ENCODE measurements at regions not wholly inside any gene's neighbourhood (a gene's known extent, or its start where the extent isn't known, plus 50 kb on each side); places are given as distances from the start of the nearest gene placed in this dataset.
"Not testable (repeated sequence)": the region's sequence is repeated elsewhere in the genome, so short reads cannot be mapped to it uniquely, and the experiment has no call there.

DNA sequence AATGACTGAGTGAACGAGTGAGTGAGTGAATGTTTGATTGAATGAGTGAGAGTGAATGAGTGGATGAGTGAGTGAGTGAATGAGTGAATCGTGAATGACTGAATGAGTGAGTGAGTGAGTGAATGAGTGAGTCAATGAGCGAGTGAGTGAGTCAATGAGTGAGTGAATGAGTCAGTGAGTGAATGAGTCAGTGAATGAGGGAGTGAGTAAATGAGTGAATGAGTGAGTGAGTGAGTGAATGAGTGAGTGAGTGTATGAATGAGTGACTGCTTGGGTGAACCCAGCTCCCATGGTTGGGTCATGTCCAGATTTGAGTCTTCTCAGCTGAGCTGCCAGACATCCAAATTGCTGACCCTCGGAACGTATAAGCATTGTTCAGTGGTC is 135.2 kb upstream of the ZNF469 start:
- not testable (repeated sequence) for H3K4me1 Mint-ChIP-seq; H3K9me3 ChIP-seq (ENCODE audit: control insufficient read depth, low read length); H3K9me3 Mint-ChIP-seq; H3K36me3 Mint-ChIP-seq (ENCODE audit: low read depth); H3K4me3 ChIP-seq (ENCODE audit: low read length); H3K27ac ChIP-seq (ENCODE audit: low read depth, low read length); H3K4me3 Mint-ChIP-seq; H3K4me1 ChIP-seq (ENCODE audit: control insufficient read depth, insufficient read depth, low read length); DNase-seq; H3K9ac ChIP-seq (ENCODE audit: extremely low read depth, low read length, poor library complexity, severe bottlenecking); H3K27me3 Mint-ChIP-seq (ENCODE audit: insufficient read depth); H3K36me3 ChIP-seq (ENCODE audit: control insufficient read depth, insufficient read depth, low read length); H3K27me3 ChIP-seq (ENCODE audit: control insufficient read depth, insufficient read depth, low read length, poor library complexity, severe bottlenecking); H3K27ac Mint-ChIP-seq
- WGBS, 2 experiments (ENCODE audit: insufficient coverage in 1 of 2, insufficient read length in 1 of 2): 88 to 92% methylated on average over 3 to 5 of the region's 5 CpGs

DNA sequence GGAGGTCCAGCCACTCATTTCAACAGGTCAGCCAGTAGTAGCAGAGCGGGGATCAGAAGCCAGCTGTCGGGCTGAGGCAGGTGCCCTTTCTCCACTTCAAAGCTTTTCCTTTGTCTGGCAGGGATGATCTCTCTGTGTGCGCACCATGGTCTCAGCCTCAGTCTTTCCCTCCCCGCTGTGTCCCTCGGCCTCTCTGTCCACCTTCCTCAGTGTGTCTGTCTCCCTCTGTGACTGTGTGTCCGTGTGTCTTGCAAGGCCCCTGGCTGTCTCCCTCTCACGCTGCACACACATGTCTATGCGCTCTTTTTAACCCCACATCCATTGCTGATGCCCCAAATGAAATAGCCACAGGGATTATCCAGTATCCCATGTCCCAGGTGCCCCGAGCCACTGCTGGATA is 134.0 kb upstream of the ZNF469 start:
- H3K9ac ChIP-seq (ENCODE audit: extremely low read depth, low read length, poor library complexity, severe bottlenecking); H3K27ac ChIP-seq (ENCODE audit: low read depth, low read length); H3K4me3 Mint-ChIP-seq; H3K9me3 Mint-ChIP-seq; H3K27ac Mint-ChIP-seq; H3K4me1 ChIP-seq (ENCODE audit: control insufficient read depth, insufficient read depth, low read length); DNase-seq; H3K27me3 ChIP-seq (ENCODE audit: control insufficient read depth, insufficient read depth, low read length, poor library complexity, severe bottlenecking); H3K36me3 ChIP-seq (ENCODE audit: control insufficient read depth, insufficient read depth, low read length); H3K4me1 Mint-ChIP-seq; H3K36me3 Mint-ChIP-seq (ENCODE audit: low read depth); H3K9me3 ChIP-seq (ENCODE audit: control insufficient read depth, low read length); H3K27me3 Mint-ChIP-seq (ENCODE audit: insufficient read depth); H3K4me3 ChIP-seq (ENCODE audit: low read length): not testable (repeated sequence)
- 81 to 91% methylated on average over 7 to 9 of the region's 9 CpGs for WGBS, 2 experiments (ENCODE audit: insufficient coverage in 1 of 2, insufficient read length in 1 of 2)

DNA sequence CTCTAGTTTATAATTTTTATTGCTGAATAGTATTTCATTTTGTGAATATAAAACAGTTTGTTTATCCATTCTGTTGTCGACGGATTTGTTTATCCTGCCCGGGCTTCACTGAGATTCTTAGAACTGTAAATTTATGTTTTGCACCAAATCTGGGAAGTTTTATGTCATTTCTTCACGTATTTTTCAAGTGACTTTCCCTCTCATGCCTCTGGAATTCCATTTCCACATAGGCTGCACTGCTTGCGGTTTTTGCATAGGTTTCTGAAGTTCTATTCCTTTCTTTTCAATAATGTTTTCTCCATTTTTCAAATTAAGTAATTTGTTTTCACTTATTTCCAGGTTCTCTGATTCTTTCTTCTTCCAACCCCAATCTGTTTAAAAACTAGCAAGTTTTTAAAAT is 132.4 kb upstream of the ZNF469 start:
- not testable (repeated sequence) for H3K27me3 Mint-ChIP-seq (ENCODE audit: insufficient read depth); DNase-seq; H3K27ac Mint-ChIP-seq; H3K36me3 Mint-ChIP-seq (ENCODE audit: low read depth); H3K4me3 ChIP-seq (ENCODE audit: low read length); H3K27ac ChIP-seq (ENCODE audit: low read depth, low read length); H3K4me3 Mint-ChIP-seq; H3K9me3 ChIP-seq (ENCODE audit: control insufficient read depth, low read length); H3K9ac ChIP-seq (ENCODE audit: extremely low read depth, low read length, poor library complexity, severe bottlenecking); H3K36me3 ChIP-seq (ENCODE audit: control insufficient read depth, insufficient read depth, low read length); H3K4me1 ChIP-seq (ENCODE audit: control insufficient read depth, insufficient read depth, low read length); H3K4me1 Mint-ChIP-seq; H3K27me3 ChIP-seq (ENCODE audit: control insufficient read depth, insufficient read depth, low read length, poor library complexity, severe bottlenecking)
- peaks cover 13% of the 10 kb centered on the region for H3K9me3 Mint-ChIP-seq
- 92 to 94% methylated on average over 5 of the region's 5 CpGs for WGBS, 2 experiments (ENCODE audit: insufficient coverage in 1 of 2, insufficient read length in 1 of 2)

DNA sequence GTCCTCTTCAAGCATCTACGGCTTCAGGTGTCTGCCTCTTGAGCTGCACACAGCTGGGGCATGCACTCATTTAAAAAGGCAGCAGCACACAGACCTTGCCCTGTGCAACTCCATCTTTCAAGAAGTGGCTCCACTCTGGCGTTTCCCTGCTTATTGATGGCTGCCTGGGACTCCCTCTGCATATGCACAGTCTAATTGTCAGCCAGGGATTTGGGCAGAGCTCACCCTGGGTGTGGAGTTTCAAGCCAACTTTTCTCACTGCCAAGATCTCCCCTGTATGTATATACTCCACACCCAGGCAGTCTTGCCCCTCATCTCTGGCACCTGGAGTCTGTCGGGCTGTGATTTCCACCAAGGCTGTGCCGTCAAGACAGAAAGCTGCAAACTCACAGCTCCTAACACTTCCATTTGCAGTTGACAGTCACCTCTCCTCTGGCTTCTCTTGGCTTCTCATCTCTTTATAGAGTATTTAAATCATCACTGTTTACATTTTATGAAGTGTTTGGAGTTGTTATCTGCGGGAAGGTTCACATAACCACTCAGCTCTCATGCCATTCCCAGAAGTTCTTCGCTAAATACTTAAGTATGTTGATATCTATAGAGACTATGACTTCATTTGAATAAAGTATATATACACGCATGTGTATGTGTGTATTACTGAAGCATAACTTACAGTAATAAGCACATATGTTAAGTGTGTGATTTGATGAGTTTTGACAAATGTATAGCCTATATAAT is 130.5 kb upstream of the ZNF469 start:
- H3K4me1 Mint-ChIP-seq; H3K9me3 ChIP-seq (ENCODE audit: control insufficient read depth, low read length); H3K27ac ChIP-seq (ENCODE audit: low read depth, low read length); H3K4me1 ChIP-seq (ENCODE audit: control insufficient read depth, insufficient read depth, low read length); H3K27me3 Mint-ChIP-seq (ENCODE audit: insufficient read depth); H3K36me3 Mint-ChIP-seq (ENCODE audit: low read depth); H3K4me3 ChIP-seq (ENCODE audit: low read length); H3K27me3 ChIP-seq (ENCODE audit: control insufficient read depth, insufficient read depth, low read length, poor library complexity, severe bottlenecking); H3K4me3 Mint-ChIP-seq; H3K27ac Mint-ChIP-seq; DNase-seq; H3K9ac ChIP-seq (ENCODE audit: extremely low read depth, low read length, poor library complexity, severe bottlenecking); H3K36me3 ChIP-seq (ENCODE audit: control insufficient read depth, insufficient read depth, low read length): not testable (repeated sequence)
- 76% methylated on average over 2 of the region's 7 CpGs; no CpG with 5 or more reads in 1 of the 2 experiments for WGBS, 2 experiments (ENCODE audit: insufficient coverage in 1 of 2, insufficient read length in 1 of 2)
- H3K9me3 Mint-ChIP-seq: peaks cover 29% of the 10 kb centered on the region

DNA sequence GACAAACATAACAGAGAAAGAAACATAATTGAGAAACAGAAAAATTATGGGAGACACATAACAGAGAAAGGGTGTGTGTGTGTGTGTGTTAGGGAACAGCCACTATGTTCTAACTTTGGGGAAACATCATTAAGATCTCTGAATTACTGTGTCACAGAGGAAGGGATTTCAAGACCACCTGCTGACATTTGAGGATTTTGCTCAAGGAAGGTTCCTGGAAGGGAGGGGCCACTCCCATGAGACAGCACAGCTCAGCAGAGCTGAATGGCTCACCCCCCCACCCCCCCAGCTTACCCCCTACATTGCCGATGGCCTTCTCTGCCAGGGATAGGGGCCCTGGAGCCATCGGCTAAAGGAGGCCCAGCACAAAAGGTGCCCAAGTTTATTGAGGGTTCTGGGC is 124.6 kb upstream of the ZNF469 start:
- H3K4me3 ChIP-seq (ENCODE audit: low read length); H3K27ac Mint-ChIP-seq; H3K36me3 ChIP-seq (ENCODE audit: control insufficient read depth, insufficient read depth, low read length); H3K9me3 ChIP-seq (ENCODE audit: control insufficient read depth, low read length); H3K27me3 Mint-ChIP-seq (ENCODE audit: insufficient read depth); H3K27me3 ChIP-seq (ENCODE audit: control insufficient read depth, insufficient read depth, low read length, poor library complexity, severe bottlenecking); H3K9ac ChIP-seq (ENCODE audit: extremely low read depth, low read length, poor library complexity, severe bottlenecking); H3K4me3 Mint-ChIP-seq; DNase-seq; H3K36me3 Mint-ChIP-seq (ENCODE audit: low read depth); H3K4me1 Mint-ChIP-seq; H3K27ac ChIP-seq (ENCODE audit: low read depth, low read length); H3K4me1 ChIP-seq (ENCODE audit: control insufficient read depth, insufficient read depth, low read length): not testable (repeated sequence)
- peaks cover 29% of the 10 kb centered on the region for H3K9me3 Mint-ChIP-seq
- WGBS, 2 experiments (ENCODE audit: insufficient coverage in 1 of 2, insufficient read length in 1 of 2): no CpG with 5 or more reads among the region's 2 CpGs

DNA sequence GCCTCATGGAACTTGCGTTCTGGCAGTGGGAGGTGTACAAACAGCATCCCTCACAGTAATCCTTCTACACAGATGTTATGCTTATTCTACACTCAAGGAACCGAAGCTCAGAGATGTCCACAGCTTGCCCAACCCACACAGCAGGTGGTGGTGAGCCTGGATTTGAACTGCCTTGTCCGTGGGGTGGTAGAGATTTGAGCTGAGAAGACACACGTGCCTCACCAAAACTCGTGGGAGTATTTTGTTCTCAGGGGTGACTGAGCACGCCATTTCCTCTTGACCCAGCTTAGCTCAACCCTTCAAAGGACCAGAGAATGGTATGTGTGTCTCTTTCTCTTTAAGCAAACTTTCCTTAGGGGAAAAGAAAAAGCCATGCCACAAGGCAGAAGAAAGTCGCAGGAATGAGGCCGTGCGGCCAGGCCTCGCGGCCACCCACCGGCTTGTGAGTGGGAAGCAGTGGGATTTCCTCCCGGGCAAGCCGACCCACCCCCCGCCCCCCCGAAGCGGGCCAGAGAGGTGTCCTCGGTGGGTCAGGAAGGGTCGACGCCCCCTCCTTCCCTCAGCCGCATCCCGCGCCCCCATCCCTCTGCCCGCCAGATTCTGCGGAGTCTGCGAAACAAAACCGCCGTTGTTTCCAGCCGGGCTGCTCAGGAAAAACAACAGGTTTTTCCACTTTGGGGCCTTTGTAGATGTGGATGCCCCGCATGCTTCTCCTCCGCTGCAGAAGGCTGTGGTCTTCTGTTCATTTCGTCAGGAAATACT is 123.8 kb upstream of the ZNF469 start:
- H3K27me3 Mint-ChIP-seq (ENCODE audit: insufficient read depth); H3K27ac Mint-ChIP-seq; H3K9ac ChIP-seq (ENCODE audit: extremely low read depth, low read length, poor library complexity, severe bottlenecking); H3K4me1 Mint-ChIP-seq; H3K4me3 ChIP-seq (ENCODE audit: low read length); H3K36me3 Mint-ChIP-seq (ENCODE audit: low read depth); H3K4me1 ChIP-seq (ENCODE audit: control insufficient read depth, insufficient read depth, low read length); H3K27me3 ChIP-seq (ENCODE audit: control insufficient read depth, insufficient read depth, low read length, poor library complexity, severe bottlenecking); H3K9me3 ChIP-seq (ENCODE audit: control insufficient read depth, low read length); H3K36me3 ChIP-seq (ENCODE audit: control insufficient read depth, insufficient read depth, low read length); H3K27ac ChIP-seq (ENCODE audit: low read depth, low read length): not testable (repeated sequence)
- DNase-seq: peak; percentile 77
- Mint-ChIP-seq H3K4me3 (peak overlapping the region; percentile 11), H3K9me3 (peaks cover 26% of the 10 kb centered on the region)
- WGBS, 2 experiments (ENCODE audit: insufficient coverage in 1 of 2, insufficient read length in 1 of 2): 85 to 88% methylated on average over 13 to 31 of the region's 32 CpGs

DNA sequence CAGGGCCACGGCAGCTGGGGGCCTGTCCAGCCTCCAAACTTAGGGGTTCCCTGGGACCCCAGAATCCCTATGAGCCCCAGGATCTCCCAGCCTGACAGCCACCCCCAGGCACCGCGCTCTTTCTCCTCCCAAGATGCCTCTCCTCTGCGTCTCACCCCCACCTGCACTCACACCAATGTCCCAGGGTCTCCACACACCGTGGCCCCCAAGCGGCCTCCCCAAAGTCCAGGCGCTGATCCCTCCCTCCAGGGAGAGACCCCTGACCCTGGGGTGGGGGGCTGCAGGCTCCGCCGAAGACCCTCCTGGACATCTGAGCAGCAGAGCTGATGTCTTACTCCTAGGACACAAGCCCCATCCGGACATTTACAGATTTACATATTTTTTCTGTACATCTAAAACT is 123.2 kb upstream of the ZNF469 start:
- H3K27ac Mint-ChIP-seq; H3K36me3 Mint-ChIP-seq (ENCODE audit: low read depth); H3K9me3 ChIP-seq (ENCODE audit: control insufficient read depth, low read length); H3K4me1 ChIP-seq (ENCODE audit: control insufficient read depth, insufficient read depth, low read length); H3K27me3 ChIP-seq (ENCODE audit: control insufficient read depth, insufficient read depth, low read length, poor library complexity, severe bottlenecking); H3K4me3 ChIP-seq (ENCODE audit: low read length); H3K9ac ChIP-seq (ENCODE audit: extremely low read depth, low read length, poor library complexity, severe bottlenecking); H3K27me3 Mint-ChIP-seq (ENCODE audit: insufficient read depth); H3K27ac ChIP-seq (ENCODE audit: low read depth, low read length); H3K36me3 ChIP-seq (ENCODE audit: control insufficient read depth, insufficient read depth, low read length); H3K4me1 Mint-ChIP-seq; DNase-seq: not testable (repeated sequence)
- 91 to 93% methylated on average over 4 to 8 of the region's 10 CpGs for WGBS, 2 experiments (ENCODE audit: insufficient coverage in 1 of 2, insufficient read length in 1 of 2)
- H3K9me3 Mint-ChIP-seq: peaks cover 22% of the 10 kb centered on the region
- peak overlapping the region; percentile 11 for H3K4me3 Mint-ChIP-seq
